Lower leg skin (tissue), 3 donors: ENCODE measurements at regions not wholly inside any gene's neighbourhood (a gene's known extent, or its start where the extent isn't known, plus 50 kb on each side); places are given as distances from the start of the nearest gene placed in this dataset.

ENCODE experiments used
- POLR2A ChIP-seq, 2 donors: fragments of 450-650 bp; IDR thresholded peaks; one replicate each; pipeline ENCODE4 v1.6.1; 2016 to 2017; ENCODE audit warnings: antibody characterized with exemption in 2 of 2, mild to moderate bottlenecking in 1 of 2, moderate library complexity in 1 of 2
- TF ChIP-seq, protein P1 (sequence below), 3 donors: fragments of 450-650 bp; IDR thresholded peaks; one replicate each; pipeline ENCODE4 v1.5.1; 2016; ENCODE audit warnings: antibody characterized with exemption in 3 of 3, mild to moderate bottlenecking in 3 of 3, moderate library complexity in 2 of 3

DNA sequence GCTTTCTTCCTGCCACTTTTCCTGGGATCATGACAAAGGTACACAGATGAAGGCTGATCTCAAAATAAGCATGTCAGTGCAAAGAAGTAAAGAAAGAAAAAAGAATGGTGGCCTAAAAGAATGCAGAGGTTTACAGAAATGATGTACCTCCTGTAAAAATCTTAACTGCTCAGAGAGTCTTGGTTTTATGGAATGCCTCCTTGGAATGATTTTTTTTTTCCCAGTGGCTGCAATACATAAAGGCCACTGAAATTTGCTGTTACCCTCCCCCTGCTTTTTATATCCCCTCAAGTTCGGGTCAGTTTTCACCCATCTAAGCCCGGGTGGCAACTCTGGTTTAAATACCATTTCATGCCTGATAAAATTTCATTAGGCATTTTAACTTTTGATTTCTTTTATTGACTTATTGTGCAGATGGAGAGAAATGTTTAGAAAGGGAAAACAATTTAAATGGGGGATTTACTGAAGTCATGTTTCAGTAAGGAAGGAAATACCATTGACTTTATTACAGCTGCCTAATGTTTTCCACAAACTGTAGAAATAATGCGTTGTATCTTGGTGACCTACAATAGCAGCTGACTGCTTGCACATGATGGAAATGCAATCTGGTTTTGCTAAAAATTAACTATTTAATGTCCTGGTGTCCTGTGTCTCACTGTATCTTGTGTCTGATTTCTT lies 102.5 kb downstream of the SAMD9 start:
- TF ChIP-seq, protein P1, sequence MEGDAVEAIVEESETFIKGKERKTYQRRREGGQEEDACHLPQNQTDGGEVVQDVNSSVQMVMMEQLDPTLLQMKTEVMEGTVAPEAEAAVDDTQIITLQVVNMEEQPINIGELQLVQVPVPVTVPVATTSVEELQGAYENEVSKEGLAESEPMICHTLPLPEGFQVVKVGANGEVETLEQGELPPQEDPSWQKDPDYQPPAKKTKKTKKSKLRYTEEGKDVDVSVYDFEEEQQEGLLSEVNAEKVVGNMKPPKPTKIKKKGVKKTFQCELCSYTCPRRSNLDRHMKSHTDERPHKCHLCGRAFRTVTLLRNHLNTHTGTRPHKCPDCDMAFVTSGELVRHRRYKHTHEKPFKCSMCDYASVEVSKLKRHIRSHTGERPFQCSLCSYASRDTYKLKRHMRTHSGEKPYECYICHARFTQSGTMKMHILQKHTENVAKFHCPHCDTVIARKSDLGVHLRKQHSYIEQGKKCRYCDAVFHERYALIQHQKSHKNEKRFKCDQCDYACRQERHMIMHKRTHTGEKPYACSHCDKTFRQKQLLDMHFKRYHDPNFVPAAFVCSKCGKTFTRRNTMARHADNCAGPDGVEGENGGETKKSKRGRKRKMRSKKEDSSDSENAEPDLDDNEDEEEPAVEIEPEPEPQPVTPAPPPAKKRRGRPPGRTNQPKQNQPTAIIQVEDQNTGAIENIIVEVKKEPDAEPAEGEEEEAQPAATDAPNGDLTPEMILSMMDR (IDR thresholded peaks at IDR 0.05), result no peak
- no peak for TF ChIP-seq POLR2A (IDR thresholded peaks at IDR 0.05)
